ENCODE measurements at regions not wholly inside any gene's neighbourhood (a gene's known extent, or its start where the extent isn't known, plus 50 kb on each side); places are given as distances from the start of the nearest gene placed in this dataset.
"Not testable (repeated sequence)": the region's sequence is repeated elsewhere in the genome, so short reads cannot be mapped to it uniquely, and the experiment has no call there.

DNA sequence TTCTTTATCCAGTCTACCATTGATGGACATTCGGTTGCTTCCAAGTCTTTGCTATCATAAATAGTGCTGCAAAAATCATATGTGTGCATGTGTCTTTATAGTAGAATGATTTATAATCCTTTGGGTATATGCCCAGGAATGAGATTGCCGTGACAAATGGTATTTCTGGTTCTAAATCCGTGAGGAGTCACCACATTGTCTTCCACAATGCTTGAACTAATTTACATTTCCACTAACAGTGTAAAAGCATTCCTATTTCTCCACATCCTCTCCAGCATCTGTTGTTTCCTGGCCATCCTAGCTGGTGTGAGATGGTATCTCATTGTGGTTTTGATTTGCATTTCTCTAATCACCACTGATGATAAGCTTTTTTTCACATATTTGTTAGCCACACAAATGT, 406.1 kb upstream of the NDST4 start:
- TF ChIP-seq POLR2AphosphoS5, EP300, POLR2A (IDR thresholded peaks at IDR 0.05): not testable (repeated sequence)
- TF ChIP-seq, protein P1, sequence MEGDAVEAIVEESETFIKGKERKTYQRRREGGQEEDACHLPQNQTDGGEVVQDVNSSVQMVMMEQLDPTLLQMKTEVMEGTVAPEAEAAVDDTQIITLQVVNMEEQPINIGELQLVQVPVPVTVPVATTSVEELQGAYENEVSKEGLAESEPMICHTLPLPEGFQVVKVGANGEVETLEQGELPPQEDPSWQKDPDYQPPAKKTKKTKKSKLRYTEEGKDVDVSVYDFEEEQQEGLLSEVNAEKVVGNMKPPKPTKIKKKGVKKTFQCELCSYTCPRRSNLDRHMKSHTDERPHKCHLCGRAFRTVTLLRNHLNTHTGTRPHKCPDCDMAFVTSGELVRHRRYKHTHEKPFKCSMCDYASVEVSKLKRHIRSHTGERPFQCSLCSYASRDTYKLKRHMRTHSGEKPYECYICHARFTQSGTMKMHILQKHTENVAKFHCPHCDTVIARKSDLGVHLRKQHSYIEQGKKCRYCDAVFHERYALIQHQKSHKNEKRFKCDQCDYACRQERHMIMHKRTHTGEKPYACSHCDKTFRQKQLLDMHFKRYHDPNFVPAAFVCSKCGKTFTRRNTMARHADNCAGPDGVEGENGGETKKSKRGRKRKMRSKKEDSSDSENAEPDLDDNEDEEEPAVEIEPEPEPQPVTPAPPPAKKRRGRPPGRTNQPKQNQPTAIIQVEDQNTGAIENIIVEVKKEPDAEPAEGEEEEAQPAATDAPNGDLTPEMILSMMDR (IDR thresholded peaks at IDR 0.05), result not testable (repeated sequence)
